Skeletal muscle satellite cell (primary cell): ENCODE measurements at regions not wholly inside any gene's neighbourhood (a gene's known extent, or its start where the extent isn't known, plus 50 kb on each side); places are given as distances from the start of the nearest gene placed in this dataset.

Experiments
- H3K27me3 ChIP-seq: 2 replicates; pipeline ENCODE4 v1.7.0; 2013; ENCODE audit warnings: low read length; ENCODE audit not compliant: control insufficient read depth, insufficient read depth
- H3K36me3 ChIP-seq: 2 replicates; pipeline ENCODE4 v1.7.0; 2013; ENCODE audit warnings: mild to moderate bottlenecking, control low read depth, low read length; ENCODE audit not compliant: insufficient read depth
- H3K4me1 ChIP-seq: 2 replicates; pipeline ENCODE4 v1.7.0; 2013; ENCODE audit warnings: low read length; ENCODE audit not compliant: control insufficient read depth, insufficient read depth
- H3K4me2 ChIP-seq: 2 replicates; pipeline ENCODE4 v1.7.0; 2013; ENCODE audit warnings: mild to moderate bottlenecking, low read length
- H3K4me3 ChIP-seq: 2 replicates; pipeline ENCODE4 v1.7.0; 2013; ENCODE audit warnings: low read length
- H3K9ac ChIP-seq: 2 replicates; pipeline ENCODE4 v1.7.0; 2013; ENCODE audit warnings: mild to moderate bottlenecking, low read depth, low read length, moderate library complexity
- H3K9me3 ChIP-seq: replicated peaks from 2 replicates; pipeline ENCODE4 v1.7.0; 2013; ENCODE audit warnings: mild to moderate bottlenecking, control low read depth, low read length

DNA sequence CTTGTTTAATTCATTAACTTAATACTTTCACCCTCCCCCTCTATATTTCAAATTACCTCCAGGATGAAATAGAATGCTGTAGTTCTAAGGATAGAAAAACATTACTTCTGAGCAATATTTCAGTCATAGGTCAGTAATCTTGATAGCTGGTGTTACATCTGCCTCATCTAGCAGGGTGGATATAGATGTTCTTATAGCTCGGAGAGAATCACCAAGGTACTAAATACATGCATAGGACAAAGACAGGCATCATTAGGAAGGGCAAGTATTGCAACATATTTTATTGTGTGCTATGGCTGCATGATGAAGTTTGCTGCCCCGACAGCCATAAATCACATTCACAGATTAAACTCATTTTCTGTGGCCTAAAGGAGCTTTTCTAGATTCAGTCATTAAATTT lies 601.0 kb downstream of the FGF9 start:
- no peaks in the 10 kb centered on the region for H3K4me1 ChIP-seq
- no peaks in the 10 kb centered on the region for H3K9me3 ChIP-seq
- H3K4me3 ChIP-seq, result no peak overlapping the region

GRCh38 chr13:22275393-22275792 lies 604.5 kb downstream of the FGF9 start:
- H3K9ac ChIP-seq, result no peak overlapping the region

More for the DNA sequence above, 601.0 kb downstream of the FGF9 start:
- Histone ChIP-seq H3K36me3 (no peaks in the 10 kb centered on the region), H3K9ac (no peak overlapping the region), H3K27me3 (no peaks in the 10 kb centered on the region), H3K4me2 (no peak overlapping the region)

GRCh38 chr13:22276616-22277015 lies 605.7 kb downstream of the FGF9 start:
- Histone ChIP-seq H3K9me3 (no peaks in the 10 kb centered on the region), H3K4me3 (no peak overlapping the region), H3K4me1 (no peaks in the 10 kb centered on the region), H3K4me2 (no peak overlapping the region), H3K9ac (no peak overlapping the region), H3K27me3 (no peaks in the 10 kb centered on the region), H3K36me3 (no peaks in the 10 kb centered on the region)

More at GRCh38 chr13:22275393-22275792, 604.5 kb downstream of the FGF9 start:
- no peak overlapping the region for H3K4me2 ChIP-seq
- H3K27me3 ChIP-seq, result no peaks in the 10 kb centered on the region
- no peaks in the 10 kb centered on the region for H3K9me3 ChIP-seq
- no peak overlapping the region for H3K4me3 ChIP-seq
- H3K4me1 ChIP-seq, result no peaks in the 10 kb centered on the region
- H3K36me3 ChIP-seq, result no peaks in the 10 kb centered on the region

GRCh38 chr13:22278336-22278929 lies 607.6 kb downstream of the FGF9 start:
- no peaks in the 10 kb centered on the region for H3K4me1 ChIP-seq
- H3K9me3 ChIP-seq, result no peaks in the 10 kb centered on the region
- no peak overlapping the region for H3K4me2 ChIP-seq
- no peak overlapping the region for H3K9ac ChIP-seq
- H3K36me3 ChIP-seq, result no peaks in the 10 kb centered on the region
- H3K4me3 ChIP-seq, result no peak overlapping the region
- no peaks in the 10 kb centered on the region for H3K27me3 ChIP-seq

DNA sequence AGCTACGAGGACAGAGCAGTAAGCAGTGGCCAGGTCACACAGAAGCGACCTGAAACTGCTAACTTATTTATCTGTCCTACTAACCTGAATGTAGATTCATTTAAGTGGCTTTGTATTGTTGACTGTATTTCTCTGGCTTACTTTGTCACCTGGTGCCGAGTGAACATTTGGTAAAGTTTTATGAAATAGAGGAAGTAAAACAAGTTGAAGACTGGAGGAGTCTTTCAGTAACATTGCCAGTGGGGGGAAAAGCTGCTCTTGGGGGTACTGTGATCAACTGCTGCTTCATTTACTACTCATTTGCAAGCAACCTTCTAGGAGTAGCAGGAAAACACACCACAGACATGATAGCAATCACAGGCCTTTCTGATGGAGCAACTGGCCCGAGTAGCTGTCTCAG lies 615.0 kb downstream of the FGF9 start:
- Histone ChIP-seq H3K27me3 (no peaks in the 10 kb centered on the region), H3K4me2 (no peak overlapping the region), H3K36me3 (no peaks in the 10 kb centered on the region), H3K9ac (no peak overlapping the region), H3K9me3 (no peaks in the 10 kb centered on the region), H3K4me1 (no peaks in the 10 kb centered on the region), H3K4me3 (no peak overlapping the region)

DNA sequence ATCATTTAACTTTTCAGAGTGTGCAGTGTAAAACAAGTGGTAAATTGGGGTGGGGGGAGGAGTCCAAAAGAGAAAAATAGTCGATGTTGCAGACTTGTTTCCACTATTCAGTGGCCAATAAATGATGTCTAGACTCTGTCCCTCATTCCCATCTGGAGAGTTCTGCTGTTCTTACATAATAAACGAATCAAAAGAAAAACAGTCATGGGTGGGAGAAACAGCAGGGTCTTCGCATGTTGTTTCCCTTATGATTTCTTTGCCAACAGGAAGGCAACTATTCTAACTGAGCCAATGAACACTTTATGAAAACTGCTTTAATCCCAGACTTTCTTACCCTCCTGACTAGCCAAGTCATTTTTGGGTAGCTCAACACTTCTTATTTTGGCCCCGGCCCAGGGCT lies 615.5 kb downstream of the FGF9 start:
- H3K27me3 ChIP-seq, result no peaks in the 10 kb centered on the region
- no peak overlapping the region for H3K4me2 ChIP-seq
- H3K36me3 ChIP-seq, result no peaks in the 10 kb centered on the region
- H3K9ac ChIP-seq, result no peak overlapping the region
- no peaks in the 10 kb centered on the region for H3K9me3 ChIP-seq
- no peak overlapping the region for H3K4me3 ChIP-seq
- H3K4me1 ChIP-seq, result no peaks in the 10 kb centered on the region

DNA sequence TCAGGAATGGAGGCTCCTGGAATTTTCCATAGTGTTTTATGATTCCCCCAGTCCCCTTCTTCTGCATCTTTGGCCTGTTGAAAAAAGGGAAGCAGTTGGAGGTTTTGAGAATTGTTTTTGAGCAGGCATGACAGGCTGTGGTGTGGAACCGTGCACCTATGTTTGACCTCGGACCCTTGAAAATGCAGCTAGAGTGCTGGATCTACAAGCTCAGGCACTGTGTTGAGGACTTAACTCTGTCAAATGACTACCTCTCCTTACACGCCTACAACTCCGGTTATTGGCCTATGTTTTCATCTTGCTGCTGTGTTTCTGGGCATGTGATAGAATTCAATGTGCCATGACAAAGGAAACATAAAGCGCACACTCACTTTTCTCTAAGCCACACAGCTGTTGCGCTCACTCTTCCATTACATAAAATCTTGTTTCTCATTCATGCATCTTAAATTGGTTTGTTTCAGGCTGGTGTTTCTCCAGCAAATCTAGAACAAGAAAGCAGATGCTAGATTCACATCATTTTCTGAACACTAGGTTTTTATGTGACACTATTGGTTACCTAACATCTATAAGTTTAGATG lies 616.6 kb downstream of the FGF9 start:
- no peak overlapping the region for H3K9ac ChIP-seq
- H3K4me2 ChIP-seq, result no peak overlapping the region
- H3K27me3 ChIP-seq, result no peaks in the 10 kb centered on the region
- no peaks in the 10 kb centered on the region for H3K9me3 ChIP-seq
- H3K36me3 ChIP-seq, result no peaks in the 10 kb centered on the region
- no peak overlapping the region for H3K4me3 ChIP-seq
- no peaks in the 10 kb centered on the region for H3K4me1 ChIP-seq

- no peak overlapping the region for H3K4me3 ChIP-seq
- no peak overlapping the region for H3K9ac ChIP-seq
- no peaks in the 10 kb centered on the region for H3K36me3 ChIP-seq
- no peaks in the 10 kb centered on the region for H3K4me1 ChIP-seq
- no peak overlapping the region for H3K4me2 ChIP-seq
- H3K27me3 ChIP-seq, result no peaks in the 10 kb centered on the region
- H3K9me3 ChIP-seq, result no peaks in the 10 kb centered on the region
Observed at GRCh38 chr13:22288496-22288895, 617.6 kb downstream of the FGF9 start.

GRCh38 chr13:22289711-22290110 lies 618.8 kb downstream of the FGF9 start:
- no peaks in the 10 kb centered on the region for H3K27me3 ChIP-seq
- no peak overlapping the region for H3K4me2 ChIP-seq
- H3K9me3 ChIP-seq, result no peaks in the 10 kb centered on the region
- H3K4me1 ChIP-seq, result no peaks in the 10 kb centered on the region
- H3K9ac ChIP-seq, result no peak overlapping the region
- H3K4me3 ChIP-seq, result no peak overlapping the region
- no peaks in the 10 kb centered on the region for H3K36me3 ChIP-seq

GRCh38 chr13:22298530-22298929 lies 627.7 kb downstream of the FGF9 start:
- Histone ChIP-seq H3K9me3 (no peaks in the 10 kb centered on the region), H3K36me3 (no peaks in the 10 kb centered on the region), H3K4me1 (no peaks in the 10 kb centered on the region), H3K4me2 (no peak overlapping the region), H3K9ac (no peak overlapping the region), H3K4me3 (no peak overlapping the region), H3K27me3 (no peaks in the 10 kb centered on the region)

- Histone ChIP-seq H3K36me3 (no peaks in the 10 kb centered on the region), H3K9ac (no peak overlapping the region), H3K4me3 (no peak overlapping the region), H3K4me1 (no peaks in the 10 kb centered on the region), H3K9me3 (no peaks in the 10 kb centered on the region), H3K27me3 (no peaks in the 10 kb centered on the region), H3K4me2 (no peak overlapping the region)
Observed at GRCh38 chr13:22311734-22312404, 641.0 kb downstream of the FGF9 start.

DNA sequence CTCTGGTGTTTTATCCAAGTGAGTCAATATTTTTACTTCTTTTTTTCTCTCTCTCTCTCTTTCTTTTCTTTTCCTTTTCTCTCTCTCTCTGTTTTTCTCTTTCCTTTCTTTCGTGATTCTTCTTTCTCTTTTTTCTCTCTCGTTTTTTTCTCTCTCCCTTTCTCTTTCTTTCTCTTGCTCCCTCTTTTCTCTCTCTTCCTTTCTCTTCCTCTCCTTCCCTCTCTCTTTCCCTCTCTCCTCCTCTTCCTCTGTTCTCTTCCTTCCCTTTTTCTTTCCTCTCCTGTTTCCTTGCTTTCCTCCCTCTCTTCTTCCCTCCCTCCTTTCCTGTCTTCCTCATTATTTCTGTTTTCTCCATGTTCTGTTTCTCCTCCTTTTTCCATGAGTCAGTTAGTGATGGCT lies 641.5 kb downstream of the FGF9 start:
- no peaks in the 10 kb centered on the region for H3K27me3 ChIP-seq
- H3K4me2 ChIP-seq, result no peak overlapping the region
- H3K9me3 ChIP-seq, result no peaks in the 10 kb centered on the region
- no peaks in the 10 kb centered on the region for H3K36me3 ChIP-seq
- no peak overlapping the region for H3K9ac ChIP-seq
- no peaks in the 10 kb centered on the region for H3K4me1 ChIP-seq
- no peak overlapping the region for H3K4me3 ChIP-seq
